Hypothalamus (tissue), 51 donors: ENCODE measurements at regions not wholly inside any gene's neighbourhood (a gene's known extent, or its start where the extent isn't known, plus 50 kb on each side); places are given as distances from the start of the nearest gene placed in this dataset.
"Not testable (repeated sequence)": the region's sequence is repeated elsewhere in the genome, so short reads cannot be mapped to it uniquely, and the experiment has no call there.

ENCODE experiments used
- DNase-seq, 51 donors: peaks; one replicate each; lab custom pipeline; 2025; lab: John Stamatoyannopoulos, UW

GRCh38 chr6:141464490-141464889 is 668.2 kb upstream of the GJE1 start:
- peak in 1 of 51 donors; percentile 25 for DNase-seq

GRCh38 chr6:141463237-141463977 is 669.3 kb upstream of the GJE1 start:
- DNase-seq = no peak

GRCh38 chr6:141460743-141461484 is 671.8 kb upstream of the GJE1 start:
- no peak for DNase-seq

- DNase-seq = not testable (repeated sequence)
These were observed 672.5 kb upstream of the GJE1 start for GRCh38 chr6:141460245-141460644.

GRCh38 chr6:141457984-141458383 is 674.7 kb upstream of the GJE1 start:
- DNase-seq = not testable (repeated sequence)

GRCh38 chr6:141452354-141452686 is 680.4 kb upstream of the GJE1 start:
- no peak for DNase-seq

- no peak for DNase-seq
These were observed 681.0 kb upstream of the GJE1 start for GRCh38 chr6:141451511-141452353.

GRCh38 chr6:141451181-141451510 is 681.6 kb upstream of the GJE1 start:
- no peak for DNase-seq

GRCh38 chr6:141445928-141446628 is 686.6 kb upstream of the GJE1 start:
- DNase-seq = no peak

GRCh38 chr6:141443668-141444289 is 688.9 kb upstream of the GJE1 start:
- no peak for DNase-seq

- DNase-seq = no peak
These were observed 689.7 kb upstream of the GJE1 start for GRCh38 chr6:141443032-141443431.

- no peak for DNase-seq
These were observed 693.2 kb upstream of the GJE1 start for GRCh38 chr6:141439513-141439912.

- DNase-seq = no peak
These were observed 695.0 kb upstream of the GJE1 start for GRCh38 chr6:141437685-141438084.

- no peak for DNase-seq
These were observed 695.7 kb upstream of the GJE1 start for GRCh38 chr6:141437011-141437410.

GRCh38 chr6:141426400-141426980 is 706.2 kb upstream of the GJE1 start:
- no peak for DNase-seq

GRCh38 chr6:141421378-141421777 is 711.3 kb upstream of the GJE1 start:
- no peak for DNase-seq

GRCh38 chr6:141418076-141418475 is 714.6 kb upstream of the GJE1 start:
- no peak for DNase-seq

- no peak for DNase-seq
These were observed 716.8 kb upstream of the GJE1 start for GRCh38 chr6:141415896-141416295.

GRCh38 chr6:141413196-141413595 is 719.5 kb upstream of the GJE1 start:
- DNase-seq = no peak

GRCh38 chr6:141406761-141407160 is 726.0 kb upstream of the GJE1 start:
- DNase-seq = no peak
